SU-DHL-6 (cell line): ENCODE measurements at regions not wholly inside any gene's neighbourhood (a gene's known extent, or its start where the extent isn't known, plus 50 kb on each side); places are given as distances from the start of the nearest gene placed in this dataset.

Source experiments
- H2AFZ ChIP-seq: fragments of 200-600 bp; sonication (generic); 2 replicates; pipeline ENCODE4 v1.6.1; 2014; ENCODE audit warnings: low read depth, mild to moderate bottlenecking, moderate library complexity, mixed read lengths, antibody characterized with exemption, low read length; ENCODE audit not compliant: severe bottlenecking
- H3F3A ChIP-seq: fragments of 200-600 bp; shearing (Covaris generic); 2 replicates; pipeline ENCODE4 v1.6.0; 2016; ENCODE audit warnings: antibody characterized with exemption, mild to moderate bottlenecking; ENCODE audit not compliant: insufficient read depth
- H3K27ac ChIP-seq: fragments of 200-600 bp; sonication (generic); 2 replicates; pipeline ENCODE4 v1.5.1; 2016; ENCODE audit warnings: low read depth, mild to moderate bottlenecking, low read length, moderate library complexity, mixed read lengths
- H3K27me3 ChIP-seq: fragments of 200-600 bp; sonication (generic), shearing (Covaris generic); 2 replicates; pipeline ENCODE4 v1.6.0; 2014; ENCODE audit warnings: mild to moderate bottlenecking, low read length
- H3K36me3 ChIP-seq: fragments of 200-600 bp; sonication (generic); 2 replicates; pipeline ENCODE4 v1.6.1; 2014; ENCODE audit warnings: mild to moderate bottlenecking, low read length, mixed read lengths
- H3K4me2 ChIP-seq: fragments of 300-600, 200-600 bp; shearing (Covaris generic), sonication (generic); 2 replicates; pipeline ENCODE4 v1.6.0; 2014; ENCODE audit warnings: low read length, low read depth, mild to moderate bottlenecking; ENCODE audit not compliant: poor library complexity, severe bottlenecking
- H3K4me3 ChIP-seq: fragments of 200-600 bp; sonication (generic); 2 replicates; pipeline ENCODE4 v1.5.1; 2014; ENCODE audit warnings: antibody characterized with exemption, low read length, mild to moderate bottlenecking, mixed read lengths; ENCODE audit not compliant: insufficient read depth, poor library complexity, severe bottlenecking
- H3K79me2 ChIP-seq: fragments of 200-600 bp; sonication (generic); 2 replicates; pipeline ENCODE4 v1.6.1; 2014; ENCODE audit warnings: mild to moderate bottlenecking, low read length, moderate library complexity; ENCODE audit not compliant: insufficient read depth
- H3K9ac ChIP-seq: fragments of 200-600 bp; sonication (generic); 2 replicates; pipeline ENCODE4 v1.7.0; 2014; ENCODE audit warnings: mild to moderate bottlenecking, low read length
- H3K9me2 ChIP-seq: fragments of 200-600 bp; sonication (generic); replicated peaks from 2 replicates; pipeline ENCODE4 v1.6.1; 2014; ENCODE audit warnings: low read length; ENCODE audit not compliant: insufficient read depth
- H3K9me3 ChIP-seq: fragments of 200-600 bp; sonication (generic); 2 replicates; pipeline ENCODE4 v1.6.1; 2014; ENCODE audit warnings: low read length, mixed read lengths; ENCODE audit not compliant: insufficient read depth
- H4K20me1 ChIP-seq: fragments of 200-600 bp; sonication (generic); 2 replicates; pipeline ENCODE4 v1.6.1; 2014; ENCODE audit warnings: low read depth, mild to moderate bottlenecking, antibody characterized with exemption, low read length, moderate library complexity, mixed read lengths
- EZH2phosphoT487 ChIP-seq: fragments of 200-600 bp; sonication (generic), shearing (Covaris generic); conservative IDR thresholded peaks from 2 replicates; pipeline ENCODE4 v1.6.1; 2018; ENCODE audit warnings: mild to moderate bottlenecking, antibody characterized with exemption, low read length, moderate library complexity, mixed read lengths
- TF ChIP-seq, protein P1 (sequence below): fragments of 200-600 bp; sonication (generic); IDR thresholded peaks from one replicate; pipeline ENCODE4 v1.5.1; 2017; ENCODE audit warnings: antibody characterized with exemption, mild to moderate bottlenecking, low read length, moderate library complexity; ENCODE audit not compliant: insufficient read depth, poor library complexity, severe bottlenecking

DNA sequence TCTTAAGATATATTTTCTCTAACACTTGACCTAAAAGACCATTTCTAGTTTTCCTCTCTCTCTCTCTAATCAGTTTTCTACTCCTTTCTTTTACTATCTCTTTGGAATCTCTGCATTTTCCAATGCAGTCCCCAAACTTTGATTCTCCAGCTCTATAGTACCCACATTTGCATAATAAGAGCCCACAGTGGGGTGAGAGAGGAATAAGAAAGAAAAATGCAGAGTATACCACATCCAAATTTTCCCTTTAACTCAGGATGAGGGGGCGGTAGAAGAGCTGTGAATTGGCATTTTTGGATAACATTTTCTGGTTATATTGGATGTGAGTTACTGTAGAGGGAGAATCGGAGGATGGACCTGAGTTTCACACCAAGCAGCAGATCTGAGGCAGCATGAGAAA, 74.4 kb upstream of the SOD3 start:
- no peak overlapping the region for H3K27ac ChIP-seq
- no peaks in the 10 kb centered on the region for H4K20me1 ChIP-seq
- no peak overlapping the region for H3K9ac ChIP-seq
- H3F3A ChIP-seq: no peaks in the 10 kb centered on the region
- TF ChIP-seq EZH2phosphoT487: no peak
- H3K9me3 ChIP-seq: no peaks in the 10 kb centered on the region
- no peak overlapping the region for H3K4me2 ChIP-seq
- H3K9me2 ChIP-seq: no peaks in the 10 kb centered on the region
- no peaks in the 10 kb centered on the region for H3K36me3 ChIP-seq
- no peak overlapping the region for H2AFZ ChIP-seq
- H3K79me2 ChIP-seq: no peaks in the 10 kb centered on the region
- no peaks in the 10 kb centered on the region for H3K27me3 ChIP-seq
- H3K4me3 ChIP-seq: no peak overlapping the region

DNA sequence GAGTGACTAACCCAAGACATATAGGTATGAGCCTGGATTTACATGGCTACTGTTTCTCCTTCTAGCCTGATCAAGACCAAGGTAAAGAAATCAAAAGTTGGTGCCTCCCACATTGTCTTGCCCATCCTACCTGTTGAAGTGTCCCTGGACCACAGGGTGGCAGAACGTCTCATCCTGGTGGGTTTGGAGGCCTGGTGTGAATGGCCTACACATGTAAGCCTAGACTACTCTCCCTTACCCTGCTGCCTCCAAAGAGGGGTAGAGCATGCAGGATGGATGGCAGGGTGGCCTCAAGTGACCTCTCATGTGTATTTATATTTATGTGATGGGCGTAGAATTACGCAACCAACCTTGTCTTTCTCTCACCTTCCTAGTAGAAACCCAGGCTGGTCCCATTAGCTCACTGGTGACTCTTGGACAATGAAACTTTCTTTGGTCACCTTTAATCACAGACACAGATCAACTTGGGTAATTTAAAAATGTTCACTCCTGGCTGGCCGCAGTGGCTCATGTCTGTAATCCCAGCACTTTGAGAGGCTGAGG, 73.3 kb upstream of the SOD3 start:
- no peaks in the 10 kb centered on the region for H3K79me2 ChIP-seq
- H3K9ac ChIP-seq: no peak overlapping the region
- H3K36me3 ChIP-seq: no peaks in the 10 kb centered on the region
- H3K4me3 ChIP-seq: no peak overlapping the region
- H3K27ac ChIP-seq: no peak overlapping the region
- no peaks in the 10 kb centered on the region for H3K9me2 ChIP-seq
- no peaks in the 10 kb centered on the region for H3K27me3 ChIP-seq
- H3F3A ChIP-seq: no peaks in the 10 kb centered on the region
- no peaks in the 10 kb centered on the region for H4K20me1 ChIP-seq
- TF ChIP-seq, protein P1, sequence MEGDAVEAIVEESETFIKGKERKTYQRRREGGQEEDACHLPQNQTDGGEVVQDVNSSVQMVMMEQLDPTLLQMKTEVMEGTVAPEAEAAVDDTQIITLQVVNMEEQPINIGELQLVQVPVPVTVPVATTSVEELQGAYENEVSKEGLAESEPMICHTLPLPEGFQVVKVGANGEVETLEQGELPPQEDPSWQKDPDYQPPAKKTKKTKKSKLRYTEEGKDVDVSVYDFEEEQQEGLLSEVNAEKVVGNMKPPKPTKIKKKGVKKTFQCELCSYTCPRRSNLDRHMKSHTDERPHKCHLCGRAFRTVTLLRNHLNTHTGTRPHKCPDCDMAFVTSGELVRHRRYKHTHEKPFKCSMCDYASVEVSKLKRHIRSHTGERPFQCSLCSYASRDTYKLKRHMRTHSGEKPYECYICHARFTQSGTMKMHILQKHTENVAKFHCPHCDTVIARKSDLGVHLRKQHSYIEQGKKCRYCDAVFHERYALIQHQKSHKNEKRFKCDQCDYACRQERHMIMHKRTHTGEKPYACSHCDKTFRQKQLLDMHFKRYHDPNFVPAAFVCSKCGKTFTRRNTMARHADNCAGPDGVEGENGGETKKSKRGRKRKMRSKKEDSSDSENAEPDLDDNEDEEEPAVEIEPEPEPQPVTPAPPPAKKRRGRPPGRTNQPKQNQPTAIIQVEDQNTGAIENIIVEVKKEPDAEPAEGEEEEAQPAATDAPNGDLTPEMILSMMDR: no peak
- no peak for TF ChIP-seq EZH2phosphoT487
- H3K4me2 ChIP-seq: no peak overlapping the region
- no peak overlapping the region for H2AFZ ChIP-seq
- H3K9me3 ChIP-seq: no peaks in the 10 kb centered on the region

DNA sequence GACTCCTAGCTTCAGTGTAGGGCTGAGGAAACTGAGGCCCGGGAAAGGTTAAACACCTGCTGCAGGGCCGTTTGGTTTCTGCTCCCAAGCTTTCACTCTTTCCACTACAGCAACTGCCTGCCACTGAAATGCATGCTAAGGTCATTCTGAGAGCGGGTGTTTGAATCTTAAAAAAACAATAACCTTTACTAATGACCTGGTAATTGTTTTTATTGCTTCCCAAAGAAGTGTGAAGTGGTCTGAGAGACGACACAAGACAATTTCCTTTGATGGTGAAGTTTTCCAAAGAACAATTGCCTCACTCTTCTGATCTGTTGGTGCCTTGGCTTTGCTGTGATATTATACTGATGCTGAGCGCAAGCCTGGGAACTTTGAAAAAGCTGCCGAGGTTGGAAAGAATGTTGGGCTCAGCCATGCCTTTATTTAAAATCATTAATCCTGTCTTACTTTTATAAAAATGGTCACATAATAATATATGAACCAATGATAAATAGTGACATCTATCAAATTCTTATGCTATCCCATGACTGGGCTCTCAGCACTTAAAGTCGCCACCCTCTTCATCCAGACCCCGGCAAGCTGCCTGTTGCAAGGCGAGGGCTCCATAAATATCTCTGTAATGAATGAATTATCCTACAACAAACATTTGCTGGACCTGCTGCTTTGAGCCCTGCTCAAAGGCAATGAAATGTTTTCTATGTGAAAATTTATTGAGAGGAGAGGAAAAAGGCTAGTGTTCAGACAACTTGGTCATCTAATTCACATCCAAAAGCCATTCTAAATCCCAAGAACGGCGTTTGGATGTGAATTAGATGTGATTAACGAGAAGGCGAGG, 67.8 kb upstream of the SOD3 start:
- H3K9ac ChIP-seq: no peak overlapping the region
- no peak overlapping the region for H3K4me3 ChIP-seq
- H3K27me3 ChIP-seq: no peaks in the 10 kb centered on the region
- no peak for TF ChIP-seq EZH2phosphoT487
- TF ChIP-seq, protein P1: no peak
- no peaks in the 10 kb centered on the region for H3K9me2 ChIP-seq
- H2AFZ ChIP-seq: no peak overlapping the region
- no peaks in the 10 kb centered on the region for H3K36me3 ChIP-seq
- H3F3A ChIP-seq: no peaks in the 10 kb centered on the region
- no peak overlapping the region for H3K27ac ChIP-seq
- H3K9me3 ChIP-seq: no peaks in the 10 kb centered on the region
- no peak overlapping the region for H3K4me2 ChIP-seq
- H3K79me2 ChIP-seq: no peaks in the 10 kb centered on the region
- no peaks in the 10 kb centered on the region for H4K20me1 ChIP-seq

DNA sequence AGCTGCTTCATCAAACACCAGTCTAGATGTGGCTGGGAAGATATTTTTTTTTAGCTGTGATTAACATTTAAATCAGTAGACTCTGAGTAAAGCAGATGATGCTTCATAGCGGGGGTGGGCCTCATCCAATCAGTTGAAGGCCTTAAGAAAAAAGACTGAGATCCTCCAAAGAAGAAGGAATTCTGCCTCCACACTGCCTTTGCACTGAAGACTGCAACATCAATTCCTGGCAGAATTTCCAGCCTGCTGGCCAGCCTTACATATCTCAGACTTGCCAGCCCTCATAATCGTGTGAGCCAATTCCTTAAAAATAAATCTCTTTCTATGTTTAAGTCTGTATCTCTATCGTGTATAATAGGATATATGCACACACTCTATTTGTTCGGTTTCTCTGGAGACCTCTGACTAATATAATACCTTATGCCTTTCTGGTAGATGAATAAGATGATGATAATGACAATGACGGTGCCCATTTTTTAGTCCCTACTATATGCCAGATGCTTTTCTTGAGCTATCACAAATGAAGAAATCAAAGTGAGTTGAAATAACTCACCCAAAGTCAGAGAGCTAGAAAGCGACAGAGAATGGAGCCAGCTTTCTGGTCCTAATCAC, 66.1 kb upstream of the SOD3 start:
- Histone ChIP-seq H3K9me2 (no peaks in the 10 kb centered on the region), H3F3A (no peaks in the 10 kb centered on the region), H3K36me3 (no peaks in the 10 kb centered on the region), H3K4me2 (no peak overlapping the region), H3K27ac (no peak overlapping the region), H2AFZ (no peak overlapping the region), H3K27me3 (no peaks in the 10 kb centered on the region), H4K20me1 (no peaks in the 10 kb centered on the region), H3K4me3 (no peak overlapping the region), H3K9me3 (no peaks in the 10 kb centered on the region), H3K79me2 (no peaks in the 10 kb centered on the region), H3K9ac (no peak overlapping the region)
- TF ChIP-seq, protein P1: no peak
- TF ChIP-seq EZH2phosphoT487: no peak
